Ramos (cell line): ENCODE measurements at regions not wholly inside any gene's neighbourhood (a gene's known extent, or its start where the extent isn't known, plus 50 kb on each side); places are given as distances from the start of the nearest gene placed in this dataset.

Experiments
- in situ Hi-C: fragments of 300-500 bp; cut with MboI; formaldehyde crosslinking; loops from one replicate; pipeline ENCODE4 v1.14.3; 2022; ENCODE audit warnings: low sequenced_read_pairs; ENCODE audit not compliant: unreplicated experiment

DNA sequence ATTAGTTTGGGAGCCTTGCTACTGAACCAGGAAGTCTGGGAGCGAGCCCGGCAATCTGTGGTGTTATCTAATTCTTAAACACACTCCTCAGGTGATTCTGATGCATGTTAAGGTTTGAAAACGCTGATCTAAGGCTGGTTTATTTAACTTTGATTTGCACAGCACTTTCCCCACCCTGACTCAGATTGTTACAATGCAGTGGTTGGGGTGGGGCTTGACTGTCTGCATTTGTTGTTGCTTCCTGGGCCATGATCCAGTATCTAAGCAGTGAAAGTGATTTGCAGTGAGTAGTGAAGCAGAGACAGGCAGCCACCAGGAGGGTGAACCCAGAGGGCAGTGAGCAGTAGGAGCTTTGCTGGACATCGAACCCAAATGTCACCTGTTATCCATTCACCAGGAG, 81.6 kb upstream of the ARGLU1 start:
- in situ Hi-C loops, result no loop called here

- in situ Hi-C loops, result no loop called here
Observed at GRCh38 chr13:106640515-106640914, 72.6 kb upstream of the ARGLU1 start.

DNA sequence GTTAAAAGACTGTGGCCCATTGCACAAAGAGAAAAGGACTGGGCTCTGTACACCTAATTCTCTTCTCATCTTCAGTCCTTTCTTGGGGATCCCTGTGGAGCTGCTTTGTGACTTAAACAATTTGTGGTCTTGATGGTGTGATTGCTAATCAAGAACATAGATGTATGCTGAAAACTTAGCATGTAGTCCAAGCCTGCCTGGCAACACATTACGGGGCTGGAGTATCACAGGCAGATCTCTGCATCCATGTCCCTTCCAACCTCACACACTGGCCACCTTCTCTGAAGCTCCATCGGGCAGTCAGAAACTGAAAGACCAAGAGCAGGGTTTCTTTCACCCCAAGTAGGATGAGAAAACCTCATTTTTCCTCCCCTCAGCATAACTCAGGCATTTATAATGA, 69.6 kb upstream of the ARGLU1 start:
- in situ Hi-C loops, result no loop called here

DNA sequence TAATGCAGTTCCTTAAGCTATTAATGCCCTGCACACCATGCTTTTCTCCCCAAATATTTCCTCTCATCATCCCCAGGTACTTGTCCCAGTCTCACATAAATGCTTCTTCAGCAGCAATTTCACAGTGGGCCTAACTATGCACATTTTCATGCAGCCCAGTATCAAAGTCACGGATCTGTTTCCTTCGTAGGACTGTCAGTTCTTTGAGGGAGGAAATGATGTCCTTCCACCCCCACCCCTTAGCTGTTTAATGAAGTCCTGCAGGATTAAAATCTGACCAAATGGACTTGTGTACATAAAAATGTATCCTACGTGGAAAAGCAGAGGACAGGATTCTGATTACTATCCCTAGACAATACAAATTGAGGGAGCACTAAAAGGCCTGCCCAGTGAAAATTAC, 68.6 kb upstream of the ARGLU1 start:
- in situ Hi-C loops, result no loop called here

- in situ Hi-C loops, result no loop called here
Observed at GRCh38 chr13:106635616-106636015, 67.7 kb upstream of the ARGLU1 start.

DNA sequence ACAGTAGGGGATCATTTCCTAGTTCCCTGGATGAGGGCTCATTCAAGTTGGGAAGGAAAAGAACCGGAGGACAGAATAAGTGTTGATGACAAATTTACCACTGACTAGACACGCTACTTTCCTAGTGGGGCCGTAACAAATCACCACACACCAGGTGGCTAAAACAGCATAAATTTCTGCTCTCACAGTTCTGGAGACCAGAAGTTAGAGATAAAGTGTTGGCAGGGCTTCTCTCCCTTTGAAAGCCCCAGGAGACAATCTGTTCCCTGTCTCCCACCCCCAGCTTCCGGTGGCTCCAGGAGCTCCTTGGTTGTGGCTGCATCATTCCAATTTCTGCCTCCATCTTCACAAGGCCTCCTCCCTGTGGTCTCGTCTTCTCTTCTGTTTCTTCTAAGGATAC, 65.4 kb upstream of the ARGLU1 start:
- in situ Hi-C loops, result no loop called here

DNA sequence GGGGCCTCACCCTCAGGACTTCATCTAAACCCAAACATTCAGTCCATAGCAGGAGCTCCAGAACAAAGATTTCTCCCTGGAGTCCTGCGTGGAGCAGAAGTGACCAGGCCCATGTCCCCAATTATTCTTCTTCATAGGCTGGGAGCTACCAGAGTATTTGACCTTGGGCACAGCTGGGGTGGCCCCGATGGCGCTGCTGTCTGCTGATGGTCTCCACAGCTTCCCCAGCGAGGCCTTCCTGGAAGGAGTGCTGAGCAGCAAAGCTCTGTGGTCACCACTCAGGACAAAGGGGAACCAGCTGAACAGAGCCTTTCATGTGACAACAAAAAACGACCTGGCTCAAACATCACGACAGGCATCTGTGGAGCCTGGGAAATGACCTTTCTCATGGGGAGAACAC, 62.7 kb upstream of the ARGLU1 start:
- in situ Hi-C loops, result no loop called here

- in situ Hi-C loops, result no loop called here
Observed at GRCh38 chr13:106630162-106630561, 62.2 kb upstream of the ARGLU1 start.

GRCh38 chr13:106628936-106629659, 61.2 kb upstream of the ARGLU1 start:
- in situ Hi-C loops, result no loop called here

- in situ Hi-C loops, result no loop called here
Observed at GRCh38 chr13:106626473-106626872, 58.5 kb upstream of the ARGLU1 start.

DNA sequence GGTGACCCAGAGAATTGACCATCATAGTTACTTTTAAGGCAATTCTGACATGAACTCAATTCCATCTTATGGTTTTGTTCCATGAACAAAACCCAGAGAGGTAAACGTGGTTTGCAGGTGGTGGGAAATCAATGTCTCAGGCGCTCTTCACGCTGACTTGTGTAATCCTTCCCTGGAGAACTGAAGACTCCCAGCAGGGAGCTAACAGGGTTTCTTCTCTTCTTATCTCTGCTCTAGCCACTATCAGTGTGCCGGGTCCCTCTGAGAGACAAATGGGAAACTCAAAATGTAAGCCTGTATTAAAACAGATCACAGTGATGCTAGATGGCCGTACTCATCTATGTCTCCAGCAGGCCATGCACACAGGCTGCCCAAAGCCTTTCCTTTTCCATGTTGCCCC, 57.6 kb upstream of the ARGLU1 start:
- in situ Hi-C loops, result no loop called here

GRCh38 chr13:106623799-106624460, 56.0 kb upstream of the ARGLU1 start:
- in situ Hi-C loops, result no loop called here

DNA sequence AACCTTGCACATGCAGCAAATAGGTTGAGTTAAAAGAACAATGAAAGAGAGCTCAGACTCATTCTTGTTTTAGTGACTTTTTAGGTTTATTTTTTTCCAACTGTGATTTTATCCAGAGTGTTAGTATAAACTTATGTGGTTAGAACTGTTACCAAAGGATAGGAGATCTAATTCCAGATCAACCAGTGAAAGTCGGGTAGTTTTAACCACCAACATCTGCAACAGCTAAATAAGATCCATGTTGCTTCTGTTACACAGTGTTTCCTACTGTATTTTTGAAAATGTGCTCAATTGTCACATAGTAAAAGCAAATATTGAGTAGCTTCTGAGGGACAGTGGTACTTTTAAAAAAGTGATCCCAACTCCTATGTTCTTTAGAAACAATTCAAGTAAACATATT, 53.9 kb upstream of the ARGLU1 start:
- in situ Hi-C loops, result no loop called here

DNA sequence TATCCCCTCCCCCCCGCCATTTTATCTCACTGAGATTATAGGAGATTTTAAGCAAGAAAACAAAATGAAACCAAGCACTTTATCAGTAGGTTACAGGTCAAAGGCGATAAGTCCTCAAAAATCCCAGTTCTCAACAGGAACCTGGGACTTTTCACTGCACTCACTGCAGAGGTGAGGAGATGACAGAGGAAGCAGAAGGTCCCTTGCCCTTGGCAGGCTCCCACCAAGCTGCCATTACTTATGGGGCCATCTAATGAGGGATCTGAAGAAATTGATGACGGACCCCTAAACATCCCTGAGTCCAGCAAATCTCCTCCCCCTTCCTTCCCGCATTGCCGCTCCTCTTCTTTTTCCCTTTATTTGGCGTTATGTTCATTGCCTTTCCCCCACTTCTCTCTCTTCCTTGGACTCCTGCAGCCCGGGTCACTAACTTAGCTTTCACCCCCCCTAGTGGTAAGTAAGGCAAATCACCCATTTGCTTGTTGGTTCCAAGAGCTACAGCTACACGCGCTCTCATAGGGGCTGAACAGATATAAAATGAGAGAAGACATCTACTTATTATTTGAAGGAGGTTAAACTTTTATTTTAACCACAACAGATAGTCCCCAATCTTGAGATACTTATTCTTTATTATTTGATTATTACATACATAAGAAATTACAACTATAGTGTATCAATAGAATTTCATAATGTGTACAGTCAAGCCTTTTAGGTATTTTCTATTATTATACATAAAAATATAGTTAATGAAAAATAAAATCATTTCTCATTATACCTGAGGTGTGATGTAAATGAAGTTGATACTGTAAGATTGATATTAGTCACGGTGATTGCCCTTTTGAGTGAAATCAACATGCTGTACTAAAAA, 52.0 kb upstream of the ARGLU1 start:
- in situ Hi-C loops, result no loop called here
